Activated CD4-positive, alpha-beta T cell treated with anti-CD3 and anti-CD28 coated beads, Interleukin-10, Interleukin-2, amounts not matched to agents 100 ng/mL and 50 ng/mL, durations not matched to agents 16 hours and 8 hours (primary cell): ENCODE measurements at regions not wholly inside any gene's neighbourhood (a gene's known extent, or its start where the extent isn't known, plus 50 kb on each side); places are given as distances from the start of the nearest gene placed in this dataset.
"Not testable (repeated sequence)": the region's sequence is repeated elsewhere in the genome, so short reads cannot be mapped to it uniquely, and the experiment has no call there.

Source experiments
- DNase-seq: peaks from one replicate; pipeline ENCODE4 v3.0.0-alpha.2; 2020

DNA sequence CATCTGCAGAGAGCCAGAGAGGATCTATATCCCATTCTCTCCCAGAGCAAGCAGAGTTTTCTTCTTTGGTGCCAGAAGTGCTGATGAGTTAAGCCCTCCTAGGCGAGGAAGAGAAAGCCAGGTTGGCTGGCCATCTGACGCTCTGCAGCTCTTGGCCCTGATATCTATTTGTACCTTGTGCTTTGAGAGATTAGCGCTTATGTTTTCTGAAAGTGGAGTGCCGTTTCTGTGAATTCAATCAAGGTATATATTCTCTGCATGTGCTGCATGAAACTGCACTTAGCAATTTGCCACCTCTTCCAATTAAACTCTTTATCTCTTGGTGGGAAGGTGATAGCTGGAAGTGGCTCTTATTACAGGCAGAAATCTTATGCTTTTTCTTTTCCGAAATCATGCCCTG, 177.5 kb downstream of the LPIN1 start:
- no peak for DNase-seq

DNA sequence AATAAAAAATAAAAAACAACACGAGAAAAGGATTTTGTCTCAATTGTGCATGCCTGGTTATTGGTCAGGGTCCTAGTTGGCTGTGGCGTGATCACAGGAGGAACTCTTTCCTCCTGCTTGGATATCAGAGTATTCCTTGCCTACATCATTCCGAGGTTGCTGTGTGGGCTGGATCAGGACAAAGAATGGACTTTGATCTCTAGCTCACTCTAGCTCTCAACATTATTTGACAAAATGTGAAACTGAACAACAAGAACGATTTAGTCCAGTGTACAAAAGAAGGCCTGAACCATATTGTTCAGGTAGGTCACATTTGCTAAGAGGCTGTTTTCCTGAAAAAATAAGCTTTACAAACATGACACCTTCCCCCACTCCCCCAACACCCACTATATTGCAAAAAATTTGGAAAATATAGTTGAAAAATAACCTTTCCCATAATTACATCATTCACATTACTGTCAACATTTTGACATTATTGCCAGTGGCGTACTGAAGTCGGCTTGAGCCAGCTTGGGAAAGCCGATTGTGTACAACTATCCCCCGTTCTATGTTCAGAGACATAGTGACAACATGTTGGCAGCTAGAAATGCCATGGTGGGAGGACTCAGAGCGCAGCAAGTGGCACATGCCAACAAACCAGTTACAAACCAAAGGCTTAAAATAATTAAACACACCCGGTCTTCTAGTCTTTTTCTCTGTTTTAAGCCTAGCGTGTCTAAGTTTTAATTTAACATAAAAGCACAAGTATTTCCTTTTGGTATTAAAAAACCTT, 179.0 kb downstream of the LPIN1 start:
- no peak for DNase-seq

DNA sequence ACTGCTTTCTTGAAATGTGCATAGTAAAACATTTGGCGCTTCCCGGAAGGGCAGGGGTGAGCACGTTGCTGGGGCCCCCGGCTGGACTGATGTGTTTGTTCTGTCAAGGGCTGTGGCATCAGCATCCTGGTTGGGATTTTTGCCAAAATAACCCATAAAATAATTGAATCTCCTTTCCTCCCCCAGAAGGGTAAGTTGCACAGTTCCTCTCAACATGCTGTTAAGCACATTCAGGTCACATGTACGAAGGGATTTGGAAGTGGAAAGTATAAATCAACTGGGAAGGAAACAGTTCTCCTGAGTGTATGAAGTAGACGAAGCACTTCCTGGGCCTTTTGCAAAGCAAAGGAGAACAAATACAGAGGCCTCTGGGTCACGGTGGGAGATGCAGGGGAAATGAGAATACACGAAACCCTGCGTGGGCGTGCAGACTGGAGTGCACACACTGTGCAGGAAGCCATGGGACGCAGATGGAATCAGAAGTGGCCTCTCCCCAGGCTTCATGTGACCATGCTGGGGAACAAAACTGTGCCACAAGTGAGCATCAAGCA, 183.9 kb downstream of the LPIN1 start:
- no peak for DNase-seq

DNA sequence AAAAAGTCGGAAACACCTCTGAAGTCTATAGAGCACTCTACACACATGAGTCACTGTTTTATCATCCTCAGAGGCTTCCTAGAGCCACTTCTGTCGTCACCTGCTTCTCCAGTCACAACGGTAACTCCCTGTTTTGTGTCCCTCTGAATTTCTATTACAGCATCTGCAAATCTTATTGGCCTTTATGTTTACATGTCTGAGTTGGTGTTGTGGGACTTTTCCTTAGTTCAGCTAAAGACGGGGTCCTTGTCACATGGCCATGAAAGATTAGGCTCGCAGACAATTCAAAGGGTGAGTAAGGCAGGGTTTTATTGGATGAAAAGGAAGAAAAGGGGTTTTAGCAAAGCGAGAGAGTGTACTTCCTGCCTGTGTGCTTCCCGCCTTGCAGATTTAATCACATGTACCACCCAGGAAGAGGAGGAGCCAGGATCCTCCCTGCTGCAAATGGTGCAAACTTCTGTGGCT, 185.6 kb downstream of the LPIN1 start:
- no peak for DNase-seq

DNA sequence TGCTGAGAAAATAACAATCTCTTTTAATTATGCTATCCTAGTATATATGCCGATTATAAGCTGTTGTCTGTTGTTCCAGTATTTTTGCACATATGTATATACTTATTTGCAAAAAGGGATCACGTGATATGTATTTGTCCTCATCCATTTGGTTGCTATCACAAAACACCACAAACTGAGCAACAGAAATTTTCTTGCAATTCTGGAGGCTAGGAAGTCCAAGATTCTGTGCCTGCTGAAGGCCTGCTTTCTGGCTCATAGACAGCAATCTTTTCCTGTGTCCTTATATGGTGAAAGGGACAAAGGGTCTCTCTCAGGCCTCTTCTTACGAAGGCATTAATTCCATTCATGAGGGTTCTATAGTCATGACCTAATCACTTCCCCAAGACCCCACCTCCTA, 186.5 kb downstream of the LPIN1 start:
- DNase-seq: no peak

DNA sequence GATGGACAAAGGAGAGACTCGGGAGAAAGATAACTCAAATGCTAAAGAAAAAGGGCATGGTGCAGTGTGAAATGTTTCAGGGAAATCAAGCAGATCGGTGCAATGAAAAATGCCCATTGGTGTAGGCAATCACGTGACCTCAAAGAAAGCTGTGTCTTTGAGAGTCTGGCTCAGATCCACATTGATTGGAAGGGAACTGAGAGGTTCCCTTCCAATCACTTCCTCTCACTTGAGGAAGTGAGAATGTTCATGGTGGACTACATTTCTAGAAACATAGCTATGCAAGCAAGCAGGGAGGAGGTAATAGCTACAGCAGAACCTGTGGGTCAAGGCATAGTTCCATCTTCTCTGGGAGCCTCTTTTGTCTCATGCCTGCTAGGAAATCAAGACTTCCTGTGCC, 187.4 kb downstream of the LPIN1 start:
- DNase-seq: no peak

DNA sequence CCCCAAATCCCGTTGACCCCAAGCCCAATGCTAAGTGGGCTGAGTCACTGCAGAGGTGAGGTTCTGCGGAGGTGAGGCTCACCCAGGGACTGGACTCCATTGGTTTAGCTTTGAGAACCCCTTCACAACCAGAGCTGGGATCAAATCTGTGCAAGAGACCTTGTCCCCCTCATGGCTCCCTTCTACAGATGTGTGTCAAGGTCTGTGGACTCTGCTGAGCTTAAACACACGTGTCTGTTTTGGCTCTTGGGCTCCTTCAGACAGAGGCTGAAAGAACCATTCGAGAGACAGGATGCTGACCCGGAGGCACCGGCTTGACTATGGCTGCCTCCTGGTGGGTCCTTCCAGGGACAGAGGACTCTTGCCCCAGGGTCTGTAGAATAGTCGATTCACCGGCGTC, 190.3 kb downstream of the LPIN1 start:
- DNase-seq: no peak

DNA sequence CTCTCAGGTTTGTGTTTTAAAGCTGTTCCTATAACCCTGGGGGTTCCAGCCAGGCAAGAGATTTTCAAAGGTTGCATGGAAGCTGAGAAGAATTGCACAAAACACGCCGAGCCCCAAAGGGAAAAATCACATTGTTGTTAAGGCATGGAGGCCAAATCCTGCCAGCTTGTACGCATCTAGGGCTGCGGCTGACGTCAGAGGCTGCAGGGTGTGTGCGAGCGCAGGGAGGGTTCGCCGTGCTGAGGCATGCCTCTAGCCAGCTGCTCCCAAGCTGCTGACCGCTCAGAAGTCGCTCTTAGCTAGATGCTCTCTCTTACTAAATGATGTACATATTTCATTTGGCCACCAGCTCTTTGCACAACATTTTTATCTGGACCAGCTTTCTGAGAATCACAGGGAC, 191.8 kb downstream of the LPIN1 start:
- DNase-seq: no peak

DNA sequence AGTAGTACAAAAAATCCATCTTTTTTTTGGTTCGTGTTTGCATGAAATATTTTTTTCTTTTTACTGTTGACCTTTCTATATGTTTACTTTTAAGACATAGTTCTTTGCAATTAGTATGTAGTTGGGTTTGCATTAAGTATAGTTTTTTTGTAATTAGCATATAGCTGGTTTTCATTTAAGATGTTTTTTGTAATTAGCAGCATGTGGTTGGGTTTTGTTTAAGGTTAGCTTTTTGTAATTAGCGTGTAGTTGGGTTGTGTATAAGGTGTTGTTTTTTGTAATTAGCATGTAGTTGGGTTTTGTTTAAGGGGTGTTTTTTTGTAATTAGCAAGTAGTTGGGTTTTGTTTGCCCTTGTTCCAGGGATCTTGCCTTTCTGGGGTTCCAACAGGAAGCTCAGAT, 193.1 kb downstream of the LPIN1 start:
- DNase-seq: no peak

DNA sequence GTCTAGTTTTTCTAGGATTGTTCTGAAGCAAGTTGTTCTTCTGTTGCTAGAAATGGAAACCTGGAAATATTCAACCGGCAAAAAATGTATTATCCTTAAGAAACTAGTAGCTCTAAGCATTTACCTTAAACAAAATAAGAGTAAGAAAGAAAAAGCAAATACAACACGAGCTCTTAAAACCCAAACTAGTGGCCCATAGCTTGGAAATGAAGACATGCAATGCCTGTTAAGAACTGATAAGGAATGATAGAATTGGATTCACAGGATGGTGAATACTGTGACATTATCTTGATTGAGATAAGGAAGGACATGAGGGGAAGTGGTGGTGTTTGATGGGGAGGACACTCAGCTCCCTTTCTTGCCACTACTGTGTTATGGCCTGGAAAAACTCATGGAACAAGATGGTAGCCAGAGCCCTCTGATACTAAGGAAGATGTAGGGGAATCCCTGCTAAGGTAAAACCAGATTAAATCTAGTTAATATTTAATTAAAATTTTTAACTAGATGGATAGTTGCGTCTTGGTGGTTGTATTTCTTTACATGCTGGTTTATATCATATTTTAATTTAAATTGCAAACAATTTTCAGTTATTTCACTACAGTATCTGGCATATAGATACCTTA, 193.8 kb downstream of the LPIN1 start:
- no peak for DNase-seq

DNA sequence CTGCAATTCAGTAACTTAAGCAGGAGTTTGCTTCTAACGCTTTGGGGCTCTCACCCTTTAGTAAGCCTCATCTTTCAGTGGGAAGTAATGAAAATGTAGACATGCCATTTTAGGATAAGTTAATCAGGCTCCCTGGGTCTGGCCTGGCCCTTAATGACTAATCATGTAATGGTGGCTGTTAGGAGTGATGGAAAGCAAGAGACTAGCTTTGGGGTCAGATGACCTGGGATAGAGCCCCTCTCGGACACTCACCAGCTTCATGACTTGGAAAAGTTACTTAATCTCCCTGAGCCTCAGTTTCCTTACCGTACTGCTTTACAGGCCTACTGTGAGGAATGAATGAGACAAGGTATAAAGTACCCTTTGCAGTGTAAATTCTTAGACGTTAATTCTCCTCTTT, 194.4 kb downstream of the LPIN1 start:
- DNase-seq: no peak

DNA sequence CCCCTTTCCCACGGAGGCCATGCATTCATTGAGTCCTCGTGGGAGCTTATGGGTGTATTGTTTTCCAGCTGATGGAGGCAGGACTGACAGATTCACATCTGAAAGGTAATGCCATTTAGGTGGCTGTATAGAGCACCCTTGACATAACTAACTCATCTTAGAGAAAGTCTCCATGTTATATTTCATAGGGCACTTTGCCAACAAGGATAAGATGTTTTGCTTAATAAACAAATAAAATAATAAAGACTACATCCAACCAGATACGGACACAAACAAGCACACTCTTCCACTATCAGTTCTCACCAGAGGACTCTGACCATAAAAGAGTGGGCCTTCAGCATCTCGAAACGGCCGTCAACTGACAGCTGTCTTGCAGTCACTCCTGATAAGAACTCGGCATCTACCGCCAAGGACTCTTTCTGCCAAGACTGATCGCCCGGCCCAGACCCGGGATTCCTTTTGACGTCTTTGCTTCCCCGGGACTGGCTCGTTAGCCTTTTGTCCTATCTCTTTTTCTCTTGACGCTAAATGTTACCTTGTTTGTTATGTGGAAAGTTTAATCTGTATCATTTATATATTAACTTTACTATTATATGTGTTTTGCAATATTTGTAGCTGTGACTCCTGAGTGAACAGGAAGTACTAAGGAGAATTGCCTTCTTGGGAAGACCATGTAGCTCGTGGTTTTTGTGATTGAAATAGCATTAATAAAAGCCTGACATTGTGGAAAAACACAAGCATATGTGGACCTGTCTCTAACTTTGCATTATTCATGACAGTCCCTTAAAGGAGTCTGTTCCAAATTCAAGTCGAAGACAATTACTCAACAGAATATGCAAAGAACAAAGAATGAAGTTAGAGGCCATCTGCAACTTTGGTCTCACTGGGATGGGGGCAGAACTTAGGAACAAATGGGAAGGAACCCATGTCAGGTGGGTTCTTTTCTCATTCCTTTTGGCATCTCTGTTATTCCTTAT, 195.1 kb downstream of the LPIN1 start:
- no peak for DNase-seq

DNA sequence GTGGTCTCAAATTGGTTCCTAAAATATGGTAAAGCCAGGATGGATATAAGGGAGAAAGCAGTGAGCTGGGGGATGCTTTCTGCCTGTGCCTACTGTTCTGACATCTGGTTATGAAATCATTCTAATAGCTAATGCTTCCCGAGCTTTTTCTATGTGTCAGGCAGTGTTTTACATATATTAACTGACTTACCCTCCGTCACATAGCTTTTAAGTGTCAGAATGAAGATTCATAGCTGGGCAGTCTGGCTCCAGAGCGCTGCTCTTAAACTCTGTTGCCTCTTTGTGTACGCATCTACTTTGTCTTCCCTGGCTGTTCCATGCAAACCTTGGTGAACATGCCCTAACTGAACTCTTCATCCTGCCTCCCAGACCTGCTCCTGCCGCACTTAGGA, 195.7 kb downstream of the LPIN1 start:
- DNase-seq: no peak

DNA sequence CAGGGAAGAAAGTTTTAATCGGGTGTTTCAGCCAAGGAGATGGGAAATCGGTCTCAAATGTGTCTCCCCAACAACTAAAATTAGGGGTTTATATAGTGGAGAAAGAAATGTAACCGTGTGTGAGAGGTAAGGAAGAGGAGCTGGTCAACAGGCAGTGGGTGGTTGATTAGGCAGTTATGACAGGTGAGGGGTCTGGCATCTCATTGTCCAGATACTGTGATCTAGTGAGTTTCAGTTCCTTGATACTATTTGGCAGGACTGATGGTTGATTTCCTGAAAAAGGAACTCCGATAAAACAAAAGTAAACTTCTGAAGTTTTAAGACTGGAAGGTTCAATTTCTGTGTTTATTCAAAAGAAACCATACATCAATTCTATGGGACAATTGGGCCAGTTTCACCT, 197.9 kb downstream of the LPIN1 start:
- no peak for DNase-seq

DNA sequence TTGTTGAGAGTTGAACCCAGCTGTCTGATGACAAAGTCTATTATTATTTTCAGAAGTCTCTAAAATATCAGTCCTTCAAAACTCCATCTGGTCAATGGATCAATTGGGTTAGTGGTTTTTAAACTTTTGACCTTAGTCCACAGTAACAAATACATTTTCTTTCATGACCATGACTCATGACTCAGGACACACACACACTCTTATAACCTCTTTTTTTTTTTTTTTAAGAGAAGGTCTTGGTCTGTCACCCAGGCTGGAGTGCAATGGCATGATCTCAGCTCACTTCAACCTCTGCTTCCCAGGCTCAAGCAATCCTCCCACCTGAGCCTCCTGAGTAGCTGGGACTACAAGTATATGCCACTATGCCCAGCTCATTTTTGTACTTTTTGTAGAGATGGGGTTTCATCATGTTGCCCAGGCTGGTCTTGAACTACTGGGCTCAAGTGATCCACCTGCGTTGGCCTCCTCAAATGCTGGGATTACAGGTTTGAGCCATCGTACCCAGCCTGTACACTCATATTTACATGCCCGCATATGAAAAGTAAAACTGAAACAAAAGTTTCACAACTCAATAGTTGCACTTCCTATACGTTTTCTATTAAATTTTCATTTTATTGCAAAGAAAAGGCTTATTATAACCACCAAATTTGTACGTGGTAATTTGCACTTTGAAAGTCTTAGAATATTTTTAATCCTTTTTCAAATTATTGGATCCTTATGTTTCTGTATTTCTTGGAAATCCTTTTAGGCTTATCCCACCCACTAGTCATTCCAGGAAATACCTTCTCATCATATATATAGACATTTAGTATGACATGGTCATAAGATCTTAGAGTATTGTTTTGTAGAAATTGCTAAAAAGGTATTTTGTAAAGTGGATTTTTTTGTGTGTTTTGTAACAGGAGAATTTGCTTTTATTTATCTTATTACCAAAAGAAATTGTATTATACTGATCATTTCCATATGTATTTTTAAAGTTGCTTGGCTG, 199.0 kb downstream of the LPIN1 start:
- DNase-seq: peak; percentile 66

DNA sequence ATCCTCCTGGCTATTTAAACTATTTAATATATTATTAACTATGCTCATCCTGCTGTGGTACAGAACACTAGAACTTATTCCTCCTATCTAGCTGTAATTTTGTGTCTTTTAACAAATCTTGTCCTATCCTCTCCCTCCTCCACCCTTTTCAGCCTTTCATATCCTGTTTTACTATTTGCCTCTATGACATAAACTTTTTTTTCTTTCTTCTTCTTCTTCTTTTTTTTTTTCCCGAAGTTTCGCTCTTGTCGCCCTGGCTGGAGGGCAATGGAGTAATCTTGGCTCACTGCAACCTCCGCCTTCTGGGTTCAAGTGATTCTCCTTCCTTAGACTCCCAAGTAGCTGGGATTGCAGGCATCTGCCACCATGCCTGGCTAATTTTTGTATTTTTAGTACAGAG, 201.5 kb downstream of the LPIN1 start:
- DNase-seq: no peak

DNA sequence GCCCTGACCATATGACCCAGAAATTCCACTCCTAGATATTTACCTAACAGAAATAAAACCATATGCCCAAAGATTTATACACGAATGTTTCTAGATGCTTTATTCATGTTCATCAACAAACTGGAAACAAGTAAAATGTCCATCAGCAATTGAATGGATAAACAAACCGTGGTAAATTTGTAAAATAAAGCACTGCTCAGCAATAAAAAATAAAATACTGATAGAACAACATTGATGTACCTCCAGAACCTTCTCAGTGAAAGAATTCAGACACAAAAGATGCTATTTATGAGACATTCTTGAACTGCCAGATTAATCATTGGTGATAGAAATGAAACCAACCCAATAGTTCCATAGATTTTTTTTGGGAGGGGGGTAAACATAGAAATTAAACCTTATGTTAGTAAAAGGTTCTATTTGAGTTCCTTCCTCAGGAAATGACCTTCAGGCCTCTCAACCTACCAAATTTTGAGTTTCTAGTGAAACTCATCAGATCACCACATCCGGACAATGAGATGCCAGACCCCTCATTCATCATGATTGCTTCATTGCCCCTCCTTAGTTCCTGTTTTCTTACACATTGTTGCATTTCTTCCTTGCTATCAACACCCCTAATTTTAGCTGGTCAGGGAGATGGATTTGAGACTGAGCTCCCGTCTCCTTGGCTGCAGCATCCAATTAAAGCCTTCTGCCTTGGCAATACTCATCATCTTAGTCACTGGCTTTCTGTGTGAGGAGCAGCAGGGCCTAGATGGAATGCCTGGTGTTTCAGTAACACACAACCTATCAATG, 203.5 kb downstream of the LPIN1 start:
- no peak for DNase-seq

DNA sequence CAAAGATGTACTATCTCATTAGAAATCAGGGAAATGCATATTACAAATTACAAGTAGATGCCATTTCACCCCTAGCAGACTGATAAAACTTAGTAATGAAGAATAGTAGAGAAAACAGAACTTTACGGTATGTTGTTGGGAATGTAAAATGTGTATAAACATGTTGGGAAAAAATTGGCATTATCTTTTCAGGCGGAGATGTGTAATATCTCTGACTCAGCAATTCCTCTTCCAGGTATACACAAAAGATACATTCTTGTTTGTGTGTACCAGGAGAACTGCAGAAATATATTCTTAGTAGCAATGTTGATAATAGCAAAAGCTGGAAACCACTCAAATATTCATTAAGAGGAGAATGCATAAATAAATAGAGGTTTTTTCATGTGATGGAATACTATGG, 204.5 kb downstream of the LPIN1 start:
- no peak for DNase-seq

DNA sequence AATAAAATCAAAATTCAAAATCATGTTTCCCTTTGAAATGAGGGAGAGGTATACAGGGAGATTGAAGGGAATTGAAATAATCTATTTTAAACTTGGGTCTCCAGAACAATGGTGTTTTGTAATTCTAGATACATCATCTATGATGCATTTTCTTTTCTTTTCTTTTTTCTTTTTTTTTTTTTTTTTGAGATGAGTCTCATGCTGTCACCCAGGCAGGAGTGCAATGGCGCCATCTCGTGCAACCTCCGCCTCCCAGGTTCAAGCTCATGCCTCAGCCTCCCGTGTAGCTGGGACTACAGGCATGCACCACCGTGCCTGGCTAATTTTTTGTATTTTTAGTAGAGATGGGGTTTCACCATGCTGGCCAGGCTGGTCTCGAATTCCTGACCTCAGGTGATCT, 205.1 kb downstream of the LPIN1 start:
- DNase-seq: not testable (repeated sequence)

DNA sequence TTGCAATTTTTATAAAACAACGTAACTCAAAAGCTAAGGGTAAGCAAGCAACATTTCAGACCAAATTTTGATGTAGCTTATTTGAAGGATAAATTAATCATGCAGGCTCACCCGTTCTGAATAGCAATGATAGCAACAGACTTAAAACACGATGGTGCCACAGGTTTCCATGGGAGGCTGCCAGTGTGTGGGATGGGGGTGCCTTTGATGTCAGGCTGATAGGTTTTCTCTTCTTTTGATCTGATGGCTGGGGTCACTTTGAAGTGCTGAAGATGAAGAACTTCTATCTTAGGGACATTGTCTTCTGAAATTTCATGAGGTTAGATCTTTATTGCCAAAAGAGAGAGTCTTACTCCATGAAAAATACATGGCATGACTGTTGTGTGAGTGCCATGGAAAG, 206.8 kb downstream of the LPIN1 start:
- DNase-seq: no peak

DNA sequence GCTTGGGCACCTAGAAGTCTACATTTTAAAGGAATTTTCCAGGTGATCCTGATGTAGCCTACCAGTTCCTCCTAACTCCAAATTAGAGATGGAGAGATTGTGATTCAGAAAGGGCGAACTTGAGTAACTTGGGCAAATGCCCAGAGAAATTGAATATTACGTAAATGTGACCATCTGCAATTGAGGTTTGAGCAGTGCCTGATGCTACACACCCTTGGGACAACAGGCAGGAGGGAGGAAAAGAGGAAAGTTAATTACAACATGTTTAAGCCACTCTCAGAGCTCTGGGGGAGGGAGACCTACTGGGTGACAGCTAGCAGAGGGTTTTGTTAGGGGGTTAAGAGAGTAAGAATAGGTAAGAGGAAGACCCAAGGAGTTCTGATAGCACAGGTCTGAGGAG, 208.9 kb downstream of the LPIN1 start:
- DNase-seq: no peak
